ENCODE measurements at regions not wholly inside any gene's neighbourhood (a gene's known extent, or its start where the extent isn't known, plus 50 kb on each side); places are given as distances from the start of the nearest gene placed in this dataset.

DNA sequence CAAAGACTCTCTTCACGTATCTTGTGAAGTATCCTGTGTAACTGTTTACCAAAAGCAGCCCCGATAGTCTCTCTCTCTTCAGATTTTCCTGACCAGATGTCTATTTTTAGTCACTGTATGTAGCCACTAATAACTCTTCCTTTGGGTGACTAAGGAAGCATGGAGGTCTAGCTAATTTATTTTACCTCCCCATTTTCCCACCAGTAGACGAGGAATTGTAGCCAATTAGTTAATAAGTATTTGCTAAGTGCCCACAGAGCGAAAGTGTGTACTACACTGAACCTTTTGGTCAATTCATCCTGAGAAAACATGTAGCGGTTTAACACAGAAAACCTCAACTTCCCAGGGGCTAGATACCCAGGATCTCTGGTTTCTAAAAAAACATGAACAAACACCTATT lies 180.6 kb downstream of the TBX18 start:
- Histone ChIP-seq H3K9me3 (ENCODE audit: insufficient read depth, low read depth, low read length) (peaks cover 19% of the 10 kb centered on the region; the same call in 1 of the 2 replicates), H3K4me2 (ENCODE audit: low read depth, low read length, poor library complexity, severe bottlenecking) (no peak overlapping the region), H3K9me2 (replicated peaks; ENCODE audit: low read depth, low read length) (no peaks in the 10 kb centered on the region), H2AFZ (ENCODE audit: low read length) (no peak overlapping the region), H4K20me1 (ENCODE audit: insufficient read depth, low read length, poor library complexity, severe bottlenecking) (no peaks in the 10 kb centered on the region), H3K4me1 (ENCODE audit: insufficient read depth, low read length, poor library complexity, severe bottlenecking) (peaks cover 40% of the 10 kb centered on the region), H3K4me3 (ENCODE audit: low read length, poor library complexity, severe bottlenecking) (no peak overlapping the region), H3K79me2 (ENCODE audit: insufficient read depth, low read length) (no peaks in the 10 kb centered on the region), H3K36me3 (ENCODE audit: insufficient read depth, low read length) (no peaks in the 10 kb centered on the region), H3K9ac (ENCODE audit: low read depth, low read length, poor library complexity, severe bottlenecking) (no peak overlapping the region), H3K27me3 (ENCODE audit: insufficient read depth, low read length, poor library complexity, severe bottlenecking) (no peaks in the 10 kb centered on the region), H3F3A (ENCODE audit: low read depth) (peaks cover 12% of the 10 kb centered on the region)
- TF ChIP-seq, protein P1, sequence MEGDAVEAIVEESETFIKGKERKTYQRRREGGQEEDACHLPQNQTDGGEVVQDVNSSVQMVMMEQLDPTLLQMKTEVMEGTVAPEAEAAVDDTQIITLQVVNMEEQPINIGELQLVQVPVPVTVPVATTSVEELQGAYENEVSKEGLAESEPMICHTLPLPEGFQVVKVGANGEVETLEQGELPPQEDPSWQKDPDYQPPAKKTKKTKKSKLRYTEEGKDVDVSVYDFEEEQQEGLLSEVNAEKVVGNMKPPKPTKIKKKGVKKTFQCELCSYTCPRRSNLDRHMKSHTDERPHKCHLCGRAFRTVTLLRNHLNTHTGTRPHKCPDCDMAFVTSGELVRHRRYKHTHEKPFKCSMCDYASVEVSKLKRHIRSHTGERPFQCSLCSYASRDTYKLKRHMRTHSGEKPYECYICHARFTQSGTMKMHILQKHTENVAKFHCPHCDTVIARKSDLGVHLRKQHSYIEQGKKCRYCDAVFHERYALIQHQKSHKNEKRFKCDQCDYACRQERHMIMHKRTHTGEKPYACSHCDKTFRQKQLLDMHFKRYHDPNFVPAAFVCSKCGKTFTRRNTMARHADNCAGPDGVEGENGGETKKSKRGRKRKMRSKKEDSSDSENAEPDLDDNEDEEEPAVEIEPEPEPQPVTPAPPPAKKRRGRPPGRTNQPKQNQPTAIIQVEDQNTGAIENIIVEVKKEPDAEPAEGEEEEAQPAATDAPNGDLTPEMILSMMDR (conservative IDR thresholded peaks at IDR 0.05; ENCODE audit: low read length), result no peak
- no peak for TF ChIP-seq EZH2phosphoT487 (IDR thresholded peaks at IDR 0.05; ENCODE audit: borderline replicate concordance)

DNA sequence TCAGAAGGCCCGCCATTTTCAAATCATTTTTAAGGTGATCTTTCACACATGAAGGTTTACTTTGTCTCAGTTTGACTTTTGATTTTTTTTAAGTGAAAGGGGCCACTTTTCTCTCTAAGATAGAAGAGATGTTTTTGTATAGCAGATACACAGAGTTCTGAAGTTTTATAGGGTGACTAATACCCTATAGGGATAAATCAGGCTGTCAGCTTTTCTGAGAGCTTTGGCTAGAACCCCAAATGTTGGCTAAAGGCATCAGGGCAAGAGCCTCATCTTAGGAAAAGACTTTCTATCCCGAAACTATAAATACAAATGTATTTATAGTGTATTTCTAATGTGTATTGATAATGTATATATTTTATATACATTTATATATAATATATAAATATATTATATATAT lies 181.4 kb downstream of the TBX18 start:
- Histone ChIP-seq H2AFZ (ENCODE audit: low read length) (no peak overlapping the region), H3K4me3 (ENCODE audit: low read length, poor library complexity, severe bottlenecking) (no peak overlapping the region), H3K4me1 (ENCODE audit: insufficient read depth, low read length, poor library complexity, severe bottlenecking) (peaks cover 38% of the 10 kb centered on the region), H3K79me2 (ENCODE audit: insufficient read depth, low read length) (no peaks in the 10 kb centered on the region), H3K9me2 (replicated peaks; ENCODE audit: low read depth, low read length) (no peaks in the 10 kb centered on the region), H3K4me2 (ENCODE audit: low read depth, low read length, poor library complexity, severe bottlenecking) (peak overlapping the region; percentile 63), H3K9me3 (ENCODE audit: insufficient read depth, low read depth, low read length) (peaks cover 26% of the 10 kb centered on the region; the same call in 1 of the 2 replicates), H4K20me1 (ENCODE audit: insufficient read depth, low read length, poor library complexity, severe bottlenecking) (no peaks in the 10 kb centered on the region), H3K36me3 (ENCODE audit: insufficient read depth, low read length) (no peaks in the 10 kb centered on the region), H3K9ac (ENCODE audit: low read depth, low read length, poor library complexity, severe bottlenecking) (no peak overlapping the region), H3F3A (ENCODE audit: low read depth) (peaks cover 12% of the 10 kb centered on the region), H3K27me3 (ENCODE audit: insufficient read depth, low read length, poor library complexity, severe bottlenecking) (no peaks in the 10 kb centered on the region)
- TF ChIP-seq, protein P1 (conservative IDR thresholded peaks at IDR 0.05; ENCODE audit: low read length), result no peak
- no peak for TF ChIP-seq EZH2phosphoT487 (IDR thresholded peaks at IDR 0.05; ENCODE audit: borderline replicate concordance)

DNA sequence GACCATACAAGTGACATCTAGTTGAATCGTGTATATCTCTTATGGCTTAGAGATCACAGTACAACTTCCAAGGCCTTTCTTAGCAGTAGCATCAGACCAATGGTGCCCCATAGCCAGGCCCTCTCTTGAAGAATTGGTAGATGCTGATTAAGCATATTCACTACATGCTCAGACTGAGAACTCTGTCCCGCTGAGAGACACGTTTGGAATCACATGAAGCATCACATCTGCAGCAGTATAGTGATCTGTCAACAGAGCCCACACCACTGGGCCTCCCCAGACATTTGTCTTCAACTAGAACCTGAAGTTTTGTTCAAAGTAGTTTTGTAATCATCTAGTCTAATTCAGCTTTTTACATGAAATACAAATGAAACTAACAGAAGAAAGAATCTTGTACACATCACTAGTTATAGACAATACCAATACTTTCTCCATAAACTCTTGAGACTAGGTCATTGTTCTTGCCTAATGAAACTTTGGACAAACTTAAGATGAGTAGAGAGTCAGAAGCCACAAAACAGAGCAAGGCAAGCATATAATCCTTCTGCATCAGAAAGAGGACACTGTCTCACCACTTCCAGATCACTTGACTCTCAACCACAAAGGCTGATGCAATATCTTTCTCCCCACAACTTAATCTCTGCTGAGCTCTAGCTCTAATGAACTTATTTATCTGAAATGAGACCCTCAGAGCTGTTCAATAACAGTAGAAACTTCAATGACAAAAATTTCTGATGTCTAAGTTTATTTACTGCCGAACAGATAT lies 182.7 kb downstream of the TBX18 start:
- Histone ChIP-seq H4K20me1 (ENCODE audit: insufficient read depth, low read length, poor library complexity, severe bottlenecking) (no peaks in the 10 kb centered on the region), H3K4me3 (ENCODE audit: low read length, poor library complexity, severe bottlenecking) (peak overlapping the region; percentile 25), H3K9me3 (ENCODE audit: insufficient read depth, low read depth, low read length) (peaks cover 23% of the 10 kb centered on the region; the same call in 1 of the 2 replicates), H3K79me2 (ENCODE audit: insufficient read depth, low read length) (no peaks in the 10 kb centered on the region), H3K4me2 (ENCODE audit: low read depth, low read length, poor library complexity, severe bottlenecking) (peak overlapping the region; percentile 63), H3K9ac (ENCODE audit: low read depth, low read length, poor library complexity, severe bottlenecking) (no peak overlapping the region), H3K36me3 (ENCODE audit: insufficient read depth, low read length) (no peaks in the 10 kb centered on the region), H3K27me3 (ENCODE audit: insufficient read depth, low read length, poor library complexity, severe bottlenecking) (no peaks in the 10 kb centered on the region), H3F3A (ENCODE audit: low read depth) (peaks cover 8% of the 10 kb centered on the region), H3K4me1 (ENCODE audit: insufficient read depth, low read length, poor library complexity, severe bottlenecking) (peaks cover 31% of the 10 kb centered on the region), H2AFZ (ENCODE audit: low read length) (no peak overlapping the region), H3K9me2 (replicated peaks; ENCODE audit: low read depth, low read length) (no peaks in the 10 kb centered on the region)
- TF ChIP-seq EZH2phosphoT487 (IDR thresholded peaks at IDR 0.05; ENCODE audit: borderline replicate concordance), result no peak
- TF ChIP-seq, protein P1 (conservative IDR thresholded peaks at IDR 0.05; ENCODE audit: low read length), result no peak
